C4-2B (cell line): ENCODE measurements at regions not wholly inside any gene's neighbourhood (a gene's known extent, or its start where the extent isn't known, plus 50 kb on each side); places are given as distances from the start of the nearest gene placed in this dataset.

Experiments used
- H3K27ac ChIP-seq: fragments of 450-650 bp; 2 replicates; pipeline ENCODE4 v1.5.1; 2017
- ZFX ChIP-seq: fragments of 450-650 bp; IDR thresholded peaks from 2 replicates; pipeline ENCODE4 v1.6.1; 2017
- TF ChIP-seq, protein P1 (sequence below): fragments of 450-650 bp; conservative IDR thresholded peaks from 2 replicates; pipeline ENCODE4 v1.5.1; 2017; ENCODE audit warnings: mild to moderate bottlenecking

DNA sequence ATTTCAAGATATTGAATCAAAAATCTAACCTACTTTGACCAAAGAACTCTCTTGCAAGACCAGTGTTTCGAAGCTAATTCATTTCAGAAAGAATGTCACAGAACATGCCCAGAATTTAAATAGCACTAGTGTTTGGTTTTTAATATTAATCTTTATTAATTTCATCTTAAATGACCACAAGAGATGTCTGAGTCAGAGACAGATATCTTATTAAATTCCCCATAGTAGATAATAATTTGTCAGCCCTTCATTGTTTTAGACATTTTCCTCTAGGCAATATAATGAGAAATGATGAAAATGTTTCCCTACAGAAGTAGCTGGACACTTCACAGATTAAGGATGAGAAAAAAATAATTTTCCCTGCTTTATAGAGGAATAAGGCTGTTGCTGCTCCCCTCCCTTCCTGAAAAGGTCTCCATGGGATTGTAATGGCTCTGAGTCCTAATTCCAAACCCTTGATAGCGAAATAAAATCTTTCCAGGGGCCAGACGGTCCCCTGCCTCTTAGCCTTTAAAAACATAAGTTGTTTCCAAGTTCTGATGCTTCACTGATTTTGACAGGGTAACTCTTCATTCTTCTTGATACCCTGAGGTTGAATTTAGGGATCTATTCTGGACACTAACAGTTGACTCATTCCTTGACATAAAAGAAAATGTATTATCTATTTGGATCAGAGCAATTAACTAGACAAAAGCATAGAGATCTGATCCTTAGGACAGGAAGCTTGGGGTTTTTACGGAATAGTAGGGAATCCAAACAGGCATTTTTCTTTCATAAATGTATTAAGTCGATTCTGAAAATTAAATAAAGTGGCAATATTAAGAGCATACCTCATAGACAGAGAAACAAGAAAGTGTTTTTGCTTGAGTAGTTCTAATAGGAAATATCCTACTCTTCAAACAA is 820.8 kb downstream of the BRINP3 start:
- no peak overlapping the region for H3K27ac ChIP-seq

DNA sequence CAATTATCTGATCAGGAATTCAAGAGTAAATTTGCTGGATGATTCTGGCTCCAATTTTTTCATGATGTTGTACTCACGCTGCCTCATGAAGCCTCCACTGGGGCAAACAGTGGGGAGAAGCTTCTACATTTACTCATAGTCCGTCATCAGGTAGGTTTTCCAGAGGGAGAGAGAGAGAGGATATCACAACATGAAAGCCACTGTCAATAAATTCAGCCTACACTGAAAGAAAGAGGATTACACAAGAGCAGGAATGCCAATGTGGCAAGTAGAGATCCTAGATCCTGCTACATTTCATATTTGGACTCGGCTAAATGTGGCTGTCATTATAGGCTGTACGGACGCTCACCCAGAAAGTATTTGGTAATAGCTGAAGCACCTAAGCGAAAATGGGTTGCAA is 819.9 kb downstream of the BRINP3 start:
- H3K27ac ChIP-seq: no peak overlapping the region
- TF ChIP-seq ZFX: no peak
- TF ChIP-seq, protein P1, sequence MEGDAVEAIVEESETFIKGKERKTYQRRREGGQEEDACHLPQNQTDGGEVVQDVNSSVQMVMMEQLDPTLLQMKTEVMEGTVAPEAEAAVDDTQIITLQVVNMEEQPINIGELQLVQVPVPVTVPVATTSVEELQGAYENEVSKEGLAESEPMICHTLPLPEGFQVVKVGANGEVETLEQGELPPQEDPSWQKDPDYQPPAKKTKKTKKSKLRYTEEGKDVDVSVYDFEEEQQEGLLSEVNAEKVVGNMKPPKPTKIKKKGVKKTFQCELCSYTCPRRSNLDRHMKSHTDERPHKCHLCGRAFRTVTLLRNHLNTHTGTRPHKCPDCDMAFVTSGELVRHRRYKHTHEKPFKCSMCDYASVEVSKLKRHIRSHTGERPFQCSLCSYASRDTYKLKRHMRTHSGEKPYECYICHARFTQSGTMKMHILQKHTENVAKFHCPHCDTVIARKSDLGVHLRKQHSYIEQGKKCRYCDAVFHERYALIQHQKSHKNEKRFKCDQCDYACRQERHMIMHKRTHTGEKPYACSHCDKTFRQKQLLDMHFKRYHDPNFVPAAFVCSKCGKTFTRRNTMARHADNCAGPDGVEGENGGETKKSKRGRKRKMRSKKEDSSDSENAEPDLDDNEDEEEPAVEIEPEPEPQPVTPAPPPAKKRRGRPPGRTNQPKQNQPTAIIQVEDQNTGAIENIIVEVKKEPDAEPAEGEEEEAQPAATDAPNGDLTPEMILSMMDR: no peak

More for the DNA sequence above, 820.8 kb downstream of the BRINP3 start:
- TF ChIP-seq ZFX: no peak
- TF ChIP-seq, protein P1: no peak

DNA sequence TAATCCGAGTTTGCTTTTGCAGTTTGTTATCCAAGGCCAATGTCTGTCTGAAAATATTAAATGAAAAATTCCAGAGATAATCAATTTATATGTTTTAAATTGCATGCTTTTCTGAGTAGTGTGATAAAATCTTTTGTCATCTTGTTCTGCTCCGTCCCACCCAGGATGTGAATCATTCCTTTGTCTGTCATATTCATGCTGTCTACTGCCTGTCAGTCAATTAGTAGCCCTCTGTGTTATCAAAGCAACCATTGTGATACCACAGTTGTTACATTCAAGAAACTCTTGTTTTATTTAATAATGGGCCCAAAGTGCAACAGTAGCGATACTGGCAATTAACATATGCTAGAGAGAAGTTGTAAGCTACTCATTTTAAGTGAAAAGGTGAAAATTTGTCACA is 819.3 kb downstream of the BRINP3 start:
- no peak overlapping the region for H3K27ac ChIP-seq
- TF ChIP-seq ZFX: no peak
- TF ChIP-seq, protein P1: no peak

DNA sequence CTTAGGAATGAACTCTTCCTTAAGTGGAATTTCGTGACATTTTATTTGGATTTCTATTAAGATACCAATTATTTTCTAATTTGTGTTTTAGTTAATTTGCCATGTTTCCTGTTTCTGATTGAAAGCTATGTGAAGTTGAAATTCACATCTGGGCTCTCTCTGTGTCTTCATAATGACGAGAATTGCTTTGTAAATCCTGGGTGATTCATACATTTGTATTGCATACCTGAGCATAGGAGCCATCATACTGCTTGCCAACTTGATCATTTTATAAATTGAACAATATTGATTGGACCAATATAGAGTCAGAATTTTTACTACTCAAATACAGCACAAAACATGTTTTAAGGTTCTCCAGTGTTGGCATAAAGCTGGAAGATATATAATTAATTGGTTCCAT is 817.9 kb downstream of the BRINP3 start:
- TF ChIP-seq, protein P1: no peak
- no peak for TF ChIP-seq ZFX
- H3K27ac ChIP-seq: no peak overlapping the region

DNA sequence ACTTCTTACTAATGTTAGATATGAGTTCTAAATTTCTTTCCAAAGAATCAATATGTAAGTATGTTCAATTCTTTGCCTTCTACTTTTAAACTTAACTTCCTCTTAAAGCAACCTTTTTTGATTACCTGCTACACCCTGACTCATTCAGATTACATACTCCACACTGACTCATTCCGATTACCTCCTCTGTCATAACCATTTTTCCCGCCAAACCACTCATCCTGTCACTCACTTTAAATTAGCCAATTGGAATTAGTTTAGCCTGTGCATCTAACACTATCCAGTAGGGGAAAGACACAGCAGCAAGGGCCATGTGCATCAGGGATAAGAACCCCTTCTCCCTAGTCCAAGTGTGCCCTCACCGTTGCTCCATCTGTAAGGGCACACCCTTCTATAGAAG is 815.5 kb downstream of the BRINP3 start:
- no peak for TF ChIP-seq ZFX
- TF ChIP-seq, protein P1: no peak
- H3K27ac ChIP-seq: no peak overlapping the region

DNA sequence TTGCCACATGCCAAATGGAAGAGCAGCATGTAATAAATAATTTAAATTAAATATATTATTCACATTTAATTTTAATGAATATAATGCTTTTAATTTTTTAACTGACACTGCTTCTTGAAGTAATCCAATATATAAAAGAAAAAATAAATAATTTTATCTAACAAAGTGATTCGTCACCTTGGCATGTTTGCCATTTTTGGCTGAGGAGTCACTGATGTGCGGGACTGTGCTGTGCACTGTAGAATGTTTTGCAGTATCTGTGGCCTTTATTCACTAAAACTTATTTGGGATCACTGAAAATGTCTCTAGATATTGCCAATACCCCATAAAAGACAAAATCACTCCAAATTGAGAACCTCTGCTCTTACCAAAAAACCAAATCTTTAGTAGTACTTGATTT is 807.8 kb downstream of the BRINP3 start:
- H3K27ac ChIP-seq: no peak overlapping the region
- TF ChIP-seq, protein P1: no peak
- TF ChIP-seq ZFX: no peak

DNA sequence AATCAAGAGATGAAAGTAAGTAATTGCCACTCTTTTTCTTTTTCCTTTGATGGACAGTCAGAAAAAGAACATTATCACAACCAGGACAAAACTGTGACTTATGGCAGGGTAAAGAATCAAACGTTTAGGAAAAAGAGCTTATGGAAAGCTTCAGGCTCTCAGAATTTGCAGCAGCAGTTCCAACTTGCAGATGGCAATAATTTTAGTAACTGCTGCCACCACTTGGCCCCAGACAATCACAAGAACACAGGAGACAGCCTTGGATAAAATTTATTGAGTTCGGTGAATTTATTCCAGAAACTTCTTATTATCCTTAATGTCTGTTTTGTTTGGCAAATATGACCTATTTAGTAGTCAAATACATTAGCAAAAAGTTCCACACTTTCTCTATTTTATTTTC is 804.4 kb downstream of the BRINP3 start:
- H3K27ac ChIP-seq: no peak overlapping the region
- TF ChIP-seq, protein P1: no peak
- no peak for TF ChIP-seq ZFX
